Uterus (tissue), 2 donors: ENCODE measurements at regions not wholly inside any gene's neighbourhood (a gene's known extent, or its start where the extent isn't known, plus 50 kb on each side); places are given as distances from the start of the nearest gene placed in this dataset.
"Not testable (repeated sequence)": the region's sequence is repeated elsewhere in the genome, so short reads cannot be mapped to it uniquely, and the experiment has no call there.

ENCODE experiments used
- POLR2A ChIP-seq, 2 donors: fragments of 450-650 bp; IDR thresholded peaks; one replicate each; pipeline ENCODE4 v1.6.1; 2016; ENCODE audit warnings: antibody characterized with exemption in 2 of 2, mild to moderate bottlenecking in 1 of 2, moderate library complexity in 1 of 2
- TF ChIP-seq, protein P1 (sequence below), 4 experiments: fragments of 200-600 bp in 2 of 4; fragments of 450-650 bp in 2 of 4; sonication (generic) in 2 of 4; IDR thresholded peaks; one replicate each; pipeline ENCODE4 v1.5.1; 2016 to 2019; ENCODE audit warnings: antibody characterized with exemption in 4 of 4, mild to moderate bottlenecking in 2 of 4, moderate library complexity in 1 of 4

DNA sequence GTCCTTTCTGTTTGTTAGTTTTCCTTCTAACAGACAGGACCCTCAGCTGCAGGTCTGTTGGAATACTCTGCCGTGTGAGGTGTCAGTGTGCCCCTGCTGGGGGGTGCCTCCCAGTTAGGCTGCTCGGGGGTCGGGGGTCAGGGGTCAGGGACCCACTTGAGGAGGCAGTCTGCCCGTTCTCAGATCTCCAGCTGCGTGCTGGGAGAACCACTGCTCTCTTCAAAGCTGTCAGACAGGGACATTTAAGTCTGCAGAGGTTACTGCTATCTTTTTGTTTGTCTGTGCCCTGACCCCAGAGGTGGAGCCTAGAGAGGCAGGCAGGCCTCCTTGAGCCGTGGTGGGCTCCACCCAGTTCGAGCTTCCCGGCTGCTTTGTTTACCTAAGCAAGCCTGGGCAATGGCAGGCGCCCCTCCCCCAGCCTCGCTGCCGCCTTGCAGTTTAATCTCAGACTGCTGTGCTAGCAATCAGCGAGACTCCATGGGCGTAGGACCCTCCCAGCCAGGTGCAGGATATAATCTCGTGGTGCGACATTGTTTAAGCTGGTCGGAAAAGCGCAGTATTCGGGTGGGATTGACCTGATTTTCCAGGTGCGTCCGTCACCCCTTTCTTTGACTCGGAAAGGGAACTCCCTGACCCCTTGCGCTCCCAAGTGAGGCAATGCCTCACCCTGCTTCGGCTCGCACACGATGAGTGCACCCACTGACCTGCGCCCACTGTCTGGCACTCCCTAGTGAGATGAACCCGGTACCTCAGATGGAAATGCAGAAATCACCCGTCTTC, 2002.0 kb upstream of the CDH6 start:
- TF ChIP-seq POLR2A (IDR thresholded peaks at IDR 0.05) = not testable (repeated sequence)
- TF ChIP-seq, protein P1, sequence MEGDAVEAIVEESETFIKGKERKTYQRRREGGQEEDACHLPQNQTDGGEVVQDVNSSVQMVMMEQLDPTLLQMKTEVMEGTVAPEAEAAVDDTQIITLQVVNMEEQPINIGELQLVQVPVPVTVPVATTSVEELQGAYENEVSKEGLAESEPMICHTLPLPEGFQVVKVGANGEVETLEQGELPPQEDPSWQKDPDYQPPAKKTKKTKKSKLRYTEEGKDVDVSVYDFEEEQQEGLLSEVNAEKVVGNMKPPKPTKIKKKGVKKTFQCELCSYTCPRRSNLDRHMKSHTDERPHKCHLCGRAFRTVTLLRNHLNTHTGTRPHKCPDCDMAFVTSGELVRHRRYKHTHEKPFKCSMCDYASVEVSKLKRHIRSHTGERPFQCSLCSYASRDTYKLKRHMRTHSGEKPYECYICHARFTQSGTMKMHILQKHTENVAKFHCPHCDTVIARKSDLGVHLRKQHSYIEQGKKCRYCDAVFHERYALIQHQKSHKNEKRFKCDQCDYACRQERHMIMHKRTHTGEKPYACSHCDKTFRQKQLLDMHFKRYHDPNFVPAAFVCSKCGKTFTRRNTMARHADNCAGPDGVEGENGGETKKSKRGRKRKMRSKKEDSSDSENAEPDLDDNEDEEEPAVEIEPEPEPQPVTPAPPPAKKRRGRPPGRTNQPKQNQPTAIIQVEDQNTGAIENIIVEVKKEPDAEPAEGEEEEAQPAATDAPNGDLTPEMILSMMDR (IDR thresholded peaks at IDR 0.05) = not testable (repeated sequence)
